GM23248 (cell line): ENCODE measurements at regions not wholly inside any gene's neighbourhood (a gene's known extent, or its start where the extent isn't known, plus 50 kb on each side); places are given as distances from the start of the nearest gene placed in this dataset.

ENCODE experiments used
- EZH2 ChIP-seq: fragments of 200-600 bp; sonication (generic); IDR thresholded peaks from 2 replicates; pipeline ENCODE4 v1.6.1; 2018; ENCODE audit warnings: antibody characterized with exemption, mild to moderate bottlenecking; ENCODE audit not compliant: insufficient read depth, poor library complexity, severe bottlenecking
- EZH2phosphoT487 ChIP-seq: fragments of 200-600 bp; sonication (generic); IDR thresholded peaks from 2 replicates; pipeline ENCODE4 v1.6.1; 2018; ENCODE audit warnings: antibody characterized with exemption, moderate library complexity, mild to moderate bottlenecking, low read depth; ENCODE audit not compliant: insufficient read depth

GRCh38 chr12:97167598-97167997, 260.5 kb downstream of the NEDD1 start:
- no peak for TF ChIP-seq EZH2phosphoT487
- no peak for TF ChIP-seq EZH2
